ENCODE measurements at regions not wholly inside any gene's neighbourhood (a gene's known extent, or its start where the extent isn't known, plus 50 kb on each side); places are given as distances from the start of the nearest gene placed in this dataset.
"Not testable (repeated sequence)": the region's sequence is repeated elsewhere in the genome, so short reads cannot be mapped to it uniquely, and the experiment has no call there.

DNA sequence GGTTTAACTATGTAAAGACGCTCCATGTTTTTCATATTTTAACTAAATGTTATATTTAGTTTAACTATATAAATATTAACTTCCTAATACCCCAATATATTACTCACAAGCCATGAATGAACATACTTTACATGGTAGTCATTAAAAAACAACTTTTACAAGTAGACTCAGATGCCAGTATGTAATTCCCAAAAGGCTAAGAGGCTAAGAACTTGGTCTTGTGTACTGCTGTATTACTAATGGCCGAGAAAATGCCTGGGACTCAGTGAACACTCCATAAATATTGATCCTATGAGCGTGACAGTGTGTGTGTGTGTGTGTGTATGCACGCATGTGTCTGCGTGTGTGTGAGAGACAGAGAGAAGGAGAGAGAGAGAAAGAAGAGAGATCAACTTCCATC, 2342.0 kb upstream of the PCDH20 start:
- not testable (repeated sequence) for H3K4me3 Mint-ChIP-seq; DNase-seq (ENCODE audit: low spot score in 2 of 2); H3K36me3 Mint-ChIP-seq; ATAC-seq (ENCODE audit: low read depth); H3K27me3 Mint-ChIP-seq; H3K9me3 Mint-ChIP-seq; H3K27ac Mint-ChIP-seq; H3K4me1 Mint-ChIP-seq

- H3K4me1 Mint-ChIP-seq; H3K27ac Mint-ChIP-seq; H3K27me3 Mint-ChIP-seq; H3K36me3 Mint-ChIP-seq; H3K9me3 Mint-ChIP-seq; H3K4me3 Mint-ChIP-seq; DNase-seq (ENCODE audit: low spot score in 2 of 2): not testable (repeated sequence)
- peak; percentile 52 for ATAC-seq (ENCODE audit: low read depth)
These were observed 2334.2 kb upstream of the PCDH20 start for GRCh38 chr13:63749857-63750256.

DNA sequence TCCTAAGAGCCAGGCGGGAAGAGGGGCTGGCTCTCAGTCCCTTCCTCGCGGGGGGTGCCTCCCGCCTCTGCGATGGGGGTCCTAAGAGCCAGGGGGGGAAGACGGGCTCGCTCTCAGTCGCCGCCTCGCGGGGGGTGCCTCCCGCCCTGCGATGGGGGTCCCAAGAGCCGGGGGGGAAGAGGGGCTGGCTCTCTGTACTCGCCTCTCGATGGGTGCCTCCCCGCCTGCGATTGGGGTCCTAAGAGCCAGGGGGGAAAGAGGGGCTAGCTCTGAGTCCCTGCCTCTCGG, 2326.1 kb upstream of the PCDH20 start:
- H3K27me3 Mint-ChIP-seq; H3K4me3 Mint-ChIP-seq; H3K9me3 Mint-ChIP-seq; H3K4me1 Mint-ChIP-seq; DNase-seq (ENCODE audit: low spot score in 2 of 2); H3K36me3 Mint-ChIP-seq; H3K27ac Mint-ChIP-seq; ATAC-seq (ENCODE audit: low read depth): not testable (repeated sequence)

GRCh38 chr13:63741029-63741813, 2325.6 kb upstream of the PCDH20 start:
- peaks cover 4% of the 10 kb centered on the region for H3K9me3 Mint-ChIP-seq
- no peak overlapping the region for H3K27ac Mint-ChIP-seq
- no peak overlapping the region for H3K4me3 Mint-ChIP-seq
- ATAC-seq (ENCODE audit: low read depth) (no peak), DNase-seq (ENCODE audit: low spot score in 2 of 2) (no peak)
- no peaks in the 10 kb centered on the region for H3K4me1 Mint-ChIP-seq
- H3K36me3 Mint-ChIP-seq, result no peaks in the 10 kb centered on the region
- no peaks in the 10 kb centered on the region for H3K27me3 Mint-ChIP-seq

DNA sequence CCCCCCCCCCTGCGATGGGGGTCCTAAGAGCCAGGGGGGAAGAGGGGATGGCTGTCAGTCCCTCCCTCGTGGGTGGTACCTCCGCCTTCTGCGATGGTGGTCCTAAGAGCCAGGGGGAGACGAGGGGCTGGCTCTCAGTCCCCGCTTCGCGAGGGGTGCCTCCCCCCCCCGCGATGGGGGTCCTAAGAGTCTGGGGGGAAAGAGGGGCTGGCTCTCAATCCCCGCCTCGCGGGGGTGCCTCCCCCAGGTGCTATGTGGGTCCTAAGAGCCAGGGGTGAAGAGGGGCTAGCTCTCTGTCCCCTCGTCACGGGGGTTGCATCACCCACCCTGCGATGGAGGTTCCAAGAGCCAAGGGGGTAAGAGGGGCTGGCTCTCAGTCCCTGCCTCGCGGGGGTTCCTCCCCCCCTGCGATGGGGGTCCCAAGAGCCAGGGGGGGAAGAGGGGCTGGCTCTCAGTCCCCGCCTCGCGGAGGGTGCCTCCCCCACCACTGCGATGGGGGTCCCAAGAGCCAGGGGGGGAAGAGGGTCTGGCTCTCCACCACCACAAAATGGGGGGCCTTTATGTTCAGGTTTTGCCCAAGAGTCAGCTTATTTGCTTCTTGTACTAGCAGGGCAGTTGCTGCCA, 2323.6 kb upstream of the PCDH20 start:
- ATAC-seq (ENCODE audit: low read depth); H3K4me1 Mint-ChIP-seq; H3K27me3 Mint-ChIP-seq; H3K27ac Mint-ChIP-seq; H3K36me3 Mint-ChIP-seq; H3K4me3 Mint-ChIP-seq; H3K9me3 Mint-ChIP-seq; DNase-seq (ENCODE audit: low spot score in 2 of 2): not testable (repeated sequence)

- Mint-ChIP-seq H3K27me3 (no peaks in the 10 kb centered on the region), H3K4me3 (no peak overlapping the region), H3K27ac (no peak overlapping the region), H3K36me3 (no peaks in the 10 kb centered on the region), H3K4me1 (no peaks in the 10 kb centered on the region), H3K9me3 (peaks cover 4% of the 10 kb centered on the region)
- ATAC-seq (ENCODE audit: low read depth) (no peak), DNase-seq (ENCODE audit: low spot score in 2 of 2) (no peak)
These were observed 2321.8 kb upstream of the PCDH20 start for GRCh38 chr13:63737418-63737817.

- Mint-ChIP-seq H3K27me3 (no peaks in the 10 kb centered on the region), H3K4me3 (no peak overlapping the region), H3K36me3 (no peaks in the 10 kb centered on the region), H3K27ac (no peak overlapping the region), H3K9me3 (peaks cover 7% of the 10 kb centered on the region), H3K4me1 (no peaks in the 10 kb centered on the region)
- DNase-seq (ENCODE audit: low spot score in 2 of 2) (no peak), ATAC-seq (ENCODE audit: low read depth) (no peak)
These were observed 2316.2 kb upstream of the PCDH20 start for GRCh38 chr13:63731896-63732295.

DNA sequence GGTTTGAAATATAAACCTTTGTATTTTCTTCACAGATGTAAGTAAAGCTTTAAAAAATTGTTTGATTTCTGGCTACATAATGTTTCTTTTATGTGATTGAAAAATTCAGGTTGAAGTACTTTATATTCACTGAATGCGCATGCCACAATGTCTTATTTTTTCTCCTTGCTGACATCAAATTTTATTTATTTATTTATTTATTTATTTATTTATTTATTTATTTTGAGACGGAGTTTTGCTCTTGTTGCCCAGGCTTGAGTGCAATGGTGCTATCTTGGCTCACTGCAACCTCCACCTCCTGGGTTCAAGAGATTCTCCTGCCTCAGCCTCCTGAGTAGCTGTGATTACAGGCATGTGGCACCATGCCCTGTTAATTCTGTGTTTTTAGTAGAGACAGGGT, 2296.5 kb upstream of the PCDH20 start:
- H3K27ac Mint-ChIP-seq; H3K4me1 Mint-ChIP-seq; DNase-seq (ENCODE audit: low spot score in 2 of 2); H3K9me3 Mint-ChIP-seq; H3K36me3 Mint-ChIP-seq; ATAC-seq (ENCODE audit: low read depth); H3K27me3 Mint-ChIP-seq; H3K4me3 Mint-ChIP-seq: not testable (repeated sequence)

- no peaks in the 10 kb centered on the region for H3K27me3 Mint-ChIP-seq
- H3K36me3 Mint-ChIP-seq, result no peaks in the 10 kb centered on the region
- H3K4me3 Mint-ChIP-seq, result no peak overlapping the region
- no peaks in the 10 kb centered on the region for H3K4me1 Mint-ChIP-seq
- ATAC-seq (ENCODE audit: low read depth), result no peak
- H3K27ac Mint-ChIP-seq, result no peak overlapping the region
- DNase-seq (ENCODE audit: low spot score in 2 of 2), result no peak
- H3K9me3 Mint-ChIP-seq, result peaks cover 5% of the 10 kb centered on the region
These were observed 2291.1 kb upstream of the PCDH20 start for GRCh38 chr13:63706751-63707150.

- no peak for ATAC-seq (ENCODE audit: low read depth)
- H3K4me1 Mint-ChIP-seq, result no peaks in the 10 kb centered on the region
- H3K9me3 Mint-ChIP-seq, result peaks cover 5% of the 10 kb centered on the region
- no peaks in the 10 kb centered on the region for H3K36me3 Mint-ChIP-seq
- no peaks in the 10 kb centered on the region for H3K27me3 Mint-ChIP-seq
- DNase-seq (ENCODE audit: low spot score in 2 of 2), result no peak
- H3K4me3 Mint-ChIP-seq, result no peak overlapping the region
- H3K27ac Mint-ChIP-seq, result no peak overlapping the region
These were observed 2288.9 kb upstream of the PCDH20 start for GRCh38 chr13:63704521-63704920.

DNA sequence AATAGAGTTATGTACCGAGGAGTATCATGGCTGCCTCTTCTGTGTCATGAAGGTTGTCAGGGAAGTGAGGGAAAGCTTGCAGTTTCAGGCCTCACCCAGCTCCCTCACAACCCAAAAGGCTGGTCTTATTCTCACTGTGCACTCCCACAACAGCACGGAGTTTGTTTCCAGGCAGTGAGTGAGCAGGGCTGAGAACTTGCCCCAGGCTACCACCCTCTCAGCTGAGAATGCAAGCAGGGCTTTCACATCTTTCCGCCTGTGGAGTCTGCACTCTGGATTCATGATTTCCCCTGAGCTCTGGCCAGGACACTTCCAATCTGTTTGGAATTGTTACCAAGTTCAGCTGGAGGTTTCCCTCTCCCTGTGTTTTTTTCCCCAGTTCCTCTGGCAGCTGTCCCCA, 2284.7 kb upstream of the PCDH20 start:
- no peak for DNase-seq (ENCODE audit: low spot score in 2 of 2)
- Mint-ChIP-seq H3K36me3 (no peaks in the 10 kb centered on the region), H3K27me3 (no peaks in the 10 kb centered on the region), H3K27ac (no peak overlapping the region), H3K9me3 (peaks cover 5% of the 10 kb centered on the region), H3K4me3 (no peak overlapping the region), H3K4me1 (no peaks in the 10 kb centered on the region)
- ATAC-seq (ENCODE audit: low read depth), result no peak

DNA sequence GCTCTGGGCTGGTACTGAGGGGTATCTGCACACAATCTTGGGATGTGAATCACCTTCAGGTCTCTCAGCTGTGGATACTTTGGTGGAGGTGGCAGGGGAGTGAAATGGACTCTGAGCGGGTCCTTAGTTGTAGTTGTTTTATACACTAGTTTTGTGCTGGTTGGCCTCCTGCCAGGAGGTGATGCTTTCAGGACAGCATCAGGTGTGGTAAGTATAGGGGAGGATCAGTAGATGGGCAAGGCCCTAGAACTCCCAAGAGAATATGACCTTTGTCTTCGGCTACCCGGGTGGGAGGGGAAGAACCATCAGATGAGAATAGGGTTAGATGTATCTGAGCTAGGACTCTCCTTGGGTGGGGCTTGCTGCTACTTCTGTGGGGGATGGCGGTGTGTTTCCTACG, 2284.3 kb upstream of the PCDH20 start:
- no peaks in the 10 kb centered on the region for H3K4me1 Mint-ChIP-seq
- H3K9me3 Mint-ChIP-seq, result peaks cover 5% of the 10 kb centered on the region
- H3K4me3 Mint-ChIP-seq, result no peak overlapping the region
- ATAC-seq (ENCODE audit: low read depth) (no peak), DNase-seq (ENCODE audit: low spot score in 2 of 2) (no peak)
- no peak overlapping the region for H3K27ac Mint-ChIP-seq
- no peaks in the 10 kb centered on the region for H3K27me3 Mint-ChIP-seq
- no peaks in the 10 kb centered on the region for H3K36me3 Mint-ChIP-seq

GRCh38 chr13:63696055-63696454, 2280.4 kb upstream of the PCDH20 start:
- Mint-ChIP-seq H3K9me3 (peaks cover 1% of the 10 kb centered on the region), H3K4me1 (no peaks in the 10 kb centered on the region), H3K27me3 (no peaks in the 10 kb centered on the region), H3K27ac (no peak overlapping the region), H3K36me3 (no peaks in the 10 kb centered on the region), H3K4me3 (no peak overlapping the region)
- ATAC-seq (ENCODE audit: low read depth) (no peak), DNase-seq (ENCODE audit: low spot score in 2 of 2) (no peak)

DNA sequence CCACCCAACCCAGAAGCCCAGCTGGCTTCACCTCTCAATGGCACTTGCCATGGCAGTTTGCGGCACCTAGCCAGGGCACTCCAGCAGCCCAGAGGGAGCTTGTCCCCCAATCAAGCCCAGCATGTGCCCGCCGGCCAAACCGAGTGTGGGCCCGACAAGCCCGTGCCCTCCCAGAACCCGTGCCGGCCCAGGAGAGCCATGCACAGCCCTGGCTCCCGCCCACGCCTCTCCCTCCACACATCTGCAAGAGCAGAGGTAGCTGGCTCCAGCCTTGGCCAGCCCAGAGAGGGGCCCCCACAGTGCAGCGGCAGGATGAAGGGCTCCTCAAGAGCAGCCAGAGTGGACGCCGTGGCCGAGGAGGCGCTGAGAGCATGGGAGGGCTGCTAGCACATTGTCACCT, 2278.0 kb upstream of the PCDH20 start:
- H3K27ac Mint-ChIP-seq, result no peak overlapping the region
- no peaks in the 10 kb centered on the region for H3K27me3 Mint-ChIP-seq
- peaks cover 2% of the 10 kb centered on the region for H3K9me3 Mint-ChIP-seq
- no peaks in the 10 kb centered on the region for H3K4me1 Mint-ChIP-seq
- no peak overlapping the region for H3K4me3 Mint-ChIP-seq
- DNase-seq (ENCODE audit: low spot score in 2 of 2) (no peak), ATAC-seq (ENCODE audit: low read depth) (no peak)
- H3K36me3 Mint-ChIP-seq, result no peaks in the 10 kb centered on the region

GRCh38 chr13:63691474-63691873, 2275.8 kb upstream of the PCDH20 start:
- Mint-ChIP-seq H3K27me3 (no peaks in the 10 kb centered on the region), H3K9me3 (peaks cover 3% of the 10 kb centered on the region), H3K4me3 (no peak overlapping the region), H3K36me3 (no peaks in the 10 kb centered on the region), H3K27ac (no peak overlapping the region), H3K4me1 (no peaks in the 10 kb centered on the region)
- DNase-seq (ENCODE audit: low spot score in 2 of 2) (no peak), ATAC-seq (ENCODE audit: low read depth) (no peak)

All from memory B cell (primary cell).